ENCODE measurements at regions not wholly inside any gene's neighbourhood (a gene's known extent, or its start where the extent isn't known, plus 50 kb on each side); places are given as distances from the start of the nearest gene placed in this dataset.

DNA sequence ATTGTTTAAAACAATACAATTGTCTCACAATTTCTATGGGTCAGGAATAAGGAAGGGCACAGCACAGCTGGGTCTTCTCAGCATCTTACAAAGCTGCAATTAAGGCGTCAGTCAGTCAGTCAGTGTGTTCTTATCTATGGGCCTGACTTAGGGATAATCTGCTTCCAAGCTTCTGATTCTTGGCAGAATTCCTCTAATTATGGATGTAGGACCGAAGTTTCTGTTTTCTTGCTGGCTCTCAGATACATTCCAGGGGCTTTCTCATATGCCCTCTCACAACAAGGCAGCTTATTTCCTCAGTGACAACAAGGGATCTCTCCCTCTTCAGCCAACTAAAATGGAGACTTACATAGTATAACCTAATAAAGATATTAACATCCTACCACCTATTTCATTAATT, 1925.3 kb upstream of the ACO1 start:
- no peak for TF ChIP-seq EZH2 (IDR thresholded peaks at IDR 0.05; ENCODE audit: low read depth)
- TF ChIP-seq, protein P1, sequence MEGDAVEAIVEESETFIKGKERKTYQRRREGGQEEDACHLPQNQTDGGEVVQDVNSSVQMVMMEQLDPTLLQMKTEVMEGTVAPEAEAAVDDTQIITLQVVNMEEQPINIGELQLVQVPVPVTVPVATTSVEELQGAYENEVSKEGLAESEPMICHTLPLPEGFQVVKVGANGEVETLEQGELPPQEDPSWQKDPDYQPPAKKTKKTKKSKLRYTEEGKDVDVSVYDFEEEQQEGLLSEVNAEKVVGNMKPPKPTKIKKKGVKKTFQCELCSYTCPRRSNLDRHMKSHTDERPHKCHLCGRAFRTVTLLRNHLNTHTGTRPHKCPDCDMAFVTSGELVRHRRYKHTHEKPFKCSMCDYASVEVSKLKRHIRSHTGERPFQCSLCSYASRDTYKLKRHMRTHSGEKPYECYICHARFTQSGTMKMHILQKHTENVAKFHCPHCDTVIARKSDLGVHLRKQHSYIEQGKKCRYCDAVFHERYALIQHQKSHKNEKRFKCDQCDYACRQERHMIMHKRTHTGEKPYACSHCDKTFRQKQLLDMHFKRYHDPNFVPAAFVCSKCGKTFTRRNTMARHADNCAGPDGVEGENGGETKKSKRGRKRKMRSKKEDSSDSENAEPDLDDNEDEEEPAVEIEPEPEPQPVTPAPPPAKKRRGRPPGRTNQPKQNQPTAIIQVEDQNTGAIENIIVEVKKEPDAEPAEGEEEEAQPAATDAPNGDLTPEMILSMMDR (conservative IDR thresholded peaks at IDR 0.05): no peak

All from PC-9 (cell line).